T47D (cell line): ENCODE measurements at regions not wholly inside any gene's neighbourhood (a gene's known extent, or its start where the extent isn't known, plus 50 kb on each side); places are given as distances from the start of the nearest gene placed in this dataset.

Source experiments
- DNase-seq, 2 experiments: peaks; one replicate each; pipeline versions ENCODE4 v3.0.0 to v3.0.0-alpha.2; 2011 to 2012; ENCODE audit warnings: low read depth in 1 of 2, low spot score in 1 of 2
- JUND ChIP-seq: IDR thresholded peaks from 2 replicates; pipeline ENCODE4 v1.6.1; 2012; ENCODE audit warnings: low read depth
- in situ Hi-C: cut with HindIII; loops from 2 replicates; pipeline ENCODE4 v1.10.0; 2016; ENCODE audit warnings: low sequenced_read_pairs, low pct_unique_long_range_greater_than_20kb

DNA sequence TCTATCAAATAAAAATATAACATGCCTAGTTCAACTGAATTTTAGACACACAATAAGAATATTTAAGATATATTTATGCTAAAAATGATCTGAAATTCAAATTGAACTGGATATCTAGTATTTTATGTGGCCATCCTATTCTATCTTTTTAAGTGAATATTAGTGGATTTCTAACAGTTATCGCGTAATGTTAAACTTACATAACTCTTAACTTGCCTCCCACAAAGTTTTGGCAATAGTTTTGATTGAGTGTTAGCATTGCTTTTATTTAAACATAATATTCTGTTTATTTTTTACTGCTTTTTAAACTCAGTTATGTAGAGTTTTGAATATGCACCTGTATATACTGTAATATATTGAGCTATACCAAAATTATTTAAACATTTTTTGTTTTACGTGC, 1279.5 kb downstream of the OTOL1 start:
- in situ Hi-C loops: no loop called here
- DNase-seq: no peak
- no peak for TF ChIP-seq JUND

DNA sequence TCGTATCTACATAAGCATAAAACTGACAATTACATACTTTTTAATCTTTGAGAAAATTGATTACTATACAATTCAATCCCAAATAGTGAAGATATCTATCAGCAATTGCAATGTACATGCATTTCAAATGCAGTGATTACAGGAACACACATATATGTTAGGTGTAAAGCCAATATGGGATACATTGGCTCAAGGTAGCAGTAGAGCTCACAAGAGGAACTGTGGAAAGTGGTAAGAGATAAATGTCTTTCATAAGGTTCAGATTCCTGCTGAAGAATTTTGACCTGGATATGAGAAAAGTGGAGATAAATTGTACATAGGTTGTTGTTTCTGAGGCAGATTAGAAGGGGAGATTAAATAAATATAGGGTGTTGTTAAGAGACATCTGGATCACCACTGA, 1280.5 kb downstream of the OTOL1 start:
- DNase-seq: no peak
- TF ChIP-seq JUND: no peak
- in situ Hi-C loops: no loop called here

DNA sequence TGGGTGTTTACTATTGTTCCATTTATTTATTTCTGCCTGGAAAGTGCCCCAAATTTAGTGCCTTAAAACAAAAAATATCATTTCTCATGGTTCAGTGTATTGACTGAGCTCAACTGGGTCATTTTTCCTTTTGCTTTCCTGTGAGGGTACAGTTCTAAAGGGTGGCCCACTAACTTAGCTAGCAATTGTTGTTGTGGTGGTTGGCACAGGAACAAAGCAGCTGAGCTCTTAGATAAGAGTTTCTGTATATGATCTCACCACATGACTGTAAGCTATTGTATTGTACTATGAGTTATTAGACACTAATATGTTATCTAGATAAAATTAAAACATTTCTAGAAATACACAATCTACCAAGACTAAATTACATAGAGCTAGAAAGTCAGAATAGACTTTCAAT, 1283.7 kb downstream of the OTOL1 start:
- in situ Hi-C loops: no loop called here
- no peak for TF ChIP-seq JUND
- no peak for DNase-seq

DNA sequence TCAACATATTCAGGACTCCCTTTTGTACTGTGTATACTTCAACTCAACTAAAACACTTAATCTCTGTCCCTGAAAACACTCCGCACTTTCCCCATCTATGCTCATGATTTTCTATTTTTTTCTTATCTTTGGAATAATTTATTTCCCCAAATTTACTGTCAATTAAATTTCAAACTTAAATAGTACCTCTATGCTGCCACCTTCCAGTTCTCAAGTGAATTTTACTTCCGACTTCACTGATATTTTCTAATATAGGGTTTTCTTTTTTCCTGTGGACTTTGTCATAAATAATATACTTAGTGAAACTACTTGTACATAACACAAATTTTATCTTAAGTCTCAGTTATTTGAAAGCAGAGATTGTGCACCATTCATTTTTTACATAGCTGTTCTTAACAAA, 1303.3 kb downstream of the OTOL1 start:
- in situ Hi-C loops: no loop called here
- no peak for TF ChIP-seq JUND
- no peak for DNase-seq

DNA sequence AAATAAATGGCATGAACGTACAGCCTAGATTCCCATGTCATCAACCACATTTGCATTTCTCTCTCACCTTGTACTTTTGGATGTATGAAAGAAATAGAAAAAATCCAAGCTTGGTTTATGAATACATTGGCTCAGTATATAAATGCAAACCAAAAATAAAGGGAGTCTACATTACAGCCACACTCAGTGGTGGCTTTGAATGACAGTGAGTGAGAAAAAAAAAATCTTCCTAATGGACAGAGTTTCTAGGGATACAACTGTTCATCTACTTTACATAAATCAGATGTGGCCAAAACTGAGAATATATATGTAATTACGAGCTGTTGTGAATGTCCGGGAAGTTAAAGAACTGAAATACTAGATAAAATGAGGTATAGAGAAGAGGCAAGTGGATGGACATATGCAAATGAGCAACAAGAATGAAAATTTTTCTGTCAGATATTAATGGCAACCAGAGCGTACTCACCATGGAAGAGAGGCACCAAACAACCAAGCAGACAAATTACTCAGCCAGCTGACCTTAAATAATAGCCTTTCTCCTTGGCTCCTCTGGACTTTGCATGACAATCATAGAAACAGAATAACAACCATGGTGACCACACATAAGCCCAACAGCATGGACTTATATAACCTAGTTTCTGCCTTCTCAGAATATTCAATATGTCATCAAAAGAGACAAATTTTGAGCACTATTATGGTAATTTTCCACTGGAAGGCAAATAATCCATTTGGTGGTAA, 1305.8 kb downstream of the OTOL1 start:
- TF ChIP-seq JUND: no peak
- DNase-seq: no peak
- in situ Hi-C loops: no loop called here

DNA sequence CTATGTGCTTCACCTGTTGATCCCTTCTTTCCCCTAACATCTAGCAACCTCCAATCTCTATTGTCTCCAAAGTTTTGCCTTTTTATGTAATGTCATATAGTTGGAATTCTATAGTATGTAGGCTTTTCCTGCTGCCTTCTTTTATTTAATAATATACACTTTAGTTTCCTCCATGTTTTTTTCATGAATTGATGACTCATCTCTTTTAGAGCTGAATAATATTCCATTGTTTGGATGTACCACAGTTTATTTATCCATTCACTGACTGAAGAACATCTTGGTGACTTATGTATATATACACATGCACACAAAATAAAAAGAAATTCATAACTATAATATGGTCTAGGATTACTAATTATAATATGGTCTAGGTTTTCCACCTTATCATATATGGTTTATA, 1314.2 kb downstream of the OTOL1 start:
- no peak for DNase-seq
- in situ Hi-C loops: no loop called here
- TF ChIP-seq JUND: no peak

DNA sequence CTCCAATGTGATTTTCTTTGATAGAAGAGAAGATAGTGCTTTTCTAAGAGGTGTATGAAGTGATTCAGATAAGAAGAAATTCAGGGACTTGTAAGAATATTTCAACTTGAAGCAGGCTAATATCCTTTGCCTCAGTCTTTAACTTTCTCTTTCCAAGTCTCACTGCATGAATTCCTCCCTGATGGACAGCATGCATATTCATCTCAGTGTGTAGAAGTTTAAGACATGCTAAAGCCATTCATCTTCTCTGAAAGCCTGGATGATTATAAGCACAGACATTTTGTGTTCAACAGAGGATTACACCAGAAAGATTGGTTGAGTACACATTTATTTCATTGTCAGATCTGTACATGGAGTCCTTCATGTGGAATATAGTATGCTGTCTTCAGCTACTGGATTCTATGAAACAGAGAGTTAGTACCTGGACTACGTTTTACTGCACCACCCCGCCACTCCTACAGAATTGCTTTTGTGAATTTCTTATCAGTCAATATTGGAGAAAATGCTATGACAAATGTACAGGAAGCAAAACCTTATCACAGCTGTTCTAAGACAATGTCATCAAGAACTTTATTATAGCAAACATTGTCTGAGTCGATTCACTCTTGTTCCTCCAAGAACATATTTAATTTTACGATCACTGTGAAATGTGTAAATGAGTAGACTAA, 1346.1 kb downstream of the OTOL1 start:
- in situ Hi-C loops: no loop called here
- no peak for DNase-seq
- TF ChIP-seq JUND: no peak

DNA sequence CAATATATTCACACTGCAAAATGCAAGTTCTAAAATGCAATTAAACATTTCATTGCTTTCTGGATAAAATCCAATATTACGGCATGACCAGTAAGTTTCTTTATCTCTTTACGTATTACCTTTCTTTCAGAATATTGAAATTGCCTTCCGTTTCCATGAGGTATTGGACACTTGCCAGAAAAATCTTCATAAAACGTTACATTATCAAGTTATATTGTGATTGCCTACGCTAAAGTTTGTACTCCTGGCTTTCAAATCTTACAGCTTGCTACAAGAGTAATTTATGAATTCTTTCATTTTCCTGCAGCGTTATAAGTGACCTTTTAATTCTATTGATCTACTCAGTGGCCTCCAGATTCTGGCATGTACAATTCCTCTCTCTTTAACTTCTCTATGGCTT, 1349.3 kb downstream of the OTOL1 start:
- in situ Hi-C loops: no loop called here
- TF ChIP-seq JUND: no peak
- no peak for DNase-seq

DNA sequence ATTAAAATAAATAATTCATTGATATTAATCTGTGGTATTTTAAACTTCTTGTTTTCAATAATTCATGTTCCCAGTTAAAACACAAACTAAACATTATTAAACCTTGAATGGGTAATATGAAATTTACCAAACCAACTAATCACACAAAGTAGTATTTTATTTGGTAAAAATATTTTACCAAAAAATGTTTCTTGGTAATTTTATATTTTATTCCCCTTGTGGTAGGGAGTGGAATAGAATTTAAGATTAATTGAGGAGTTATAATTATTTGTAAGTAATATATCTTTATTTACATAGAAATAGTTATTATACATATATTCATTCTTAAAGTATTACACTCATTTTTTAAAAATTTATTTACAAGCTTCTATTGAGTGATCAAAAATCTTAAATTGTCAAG, 1350.9 kb downstream of the OTOL1 start:
- DNase-seq: no peak
- in situ Hi-C loops: no loop called here
- no peak for TF ChIP-seq JUND

DNA sequence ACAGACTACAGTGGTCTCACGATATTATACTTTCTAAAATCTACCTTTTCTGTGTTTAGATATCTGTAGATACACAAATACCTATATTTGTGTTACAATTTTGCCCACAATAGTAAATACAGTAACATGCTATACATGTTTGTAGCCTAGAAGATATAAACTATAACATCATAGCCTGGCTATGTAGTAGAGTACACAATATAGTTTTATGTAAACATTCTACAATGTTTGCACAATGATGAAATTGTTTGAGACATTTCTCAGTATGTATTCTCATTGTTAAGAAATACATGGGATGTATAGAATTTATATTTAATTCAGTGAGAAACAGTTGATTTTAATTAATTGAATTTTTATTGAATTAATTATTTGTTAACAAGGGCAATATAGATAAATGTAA, 1367.0 kb downstream of the OTOL1 start:
- TF ChIP-seq JUND: peak; percentile 76; the same call in 1 of the 2 replicates
- in situ Hi-C loops: no loop called here

DNA sequence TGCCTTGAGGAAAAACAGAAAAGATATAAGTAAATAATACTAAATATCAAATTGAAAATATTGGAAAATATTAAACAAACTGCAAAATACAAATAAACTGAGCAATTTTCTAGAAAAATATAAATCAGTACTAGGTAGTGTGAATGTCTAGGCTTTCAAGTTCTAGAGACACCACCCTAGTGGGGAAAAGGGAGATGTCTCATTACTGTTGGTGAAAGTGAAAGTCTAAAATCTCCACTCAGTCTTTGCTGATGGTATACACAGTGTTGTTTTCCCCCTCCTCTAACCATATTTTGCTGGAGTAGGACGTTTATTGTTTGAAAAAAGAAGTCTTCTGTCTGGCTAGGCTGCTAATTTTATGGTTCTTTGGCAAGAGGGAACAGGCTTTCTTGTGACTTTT, 1368.9 kb downstream of the OTOL1 start:
- peak in 1 of 2 experiments; percentile 40 for DNase-seq
- TF ChIP-seq JUND: no peak
- in situ Hi-C loops: no loop called here

More for the DNA sequence above, 1367.0 kb downstream of the OTOL1 start:
- peak in 1 of 2 experiments; percentile 74 for DNase-seq

DNA sequence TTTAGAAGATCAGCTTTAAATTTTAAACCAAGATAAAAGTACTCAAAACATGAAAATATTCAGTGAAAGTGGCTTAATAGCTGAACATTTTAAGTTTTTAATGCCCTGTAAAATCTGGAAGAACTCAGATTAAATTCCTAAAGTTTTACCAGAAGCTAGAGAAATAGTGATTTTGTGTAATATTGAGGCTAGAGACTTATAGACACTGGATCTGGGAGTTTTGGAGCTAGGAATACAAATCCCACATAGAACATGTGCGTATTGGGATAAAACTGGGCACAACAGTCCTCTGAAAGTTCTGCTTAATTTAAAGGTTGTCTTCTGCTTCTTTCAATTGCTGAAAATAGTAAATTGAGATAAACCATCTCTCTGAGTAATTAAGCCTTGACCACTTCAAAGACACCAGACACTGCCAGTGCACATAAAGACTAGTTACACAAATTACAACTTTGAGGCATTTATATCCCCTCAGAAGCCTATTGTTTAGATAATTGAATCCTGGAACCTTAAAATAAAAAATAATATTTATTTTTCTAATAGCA, 1382.5 kb downstream of the OTOL1 start:
- no peak for DNase-seq
- in situ Hi-C loops: no loop called here
- no peak for TF ChIP-seq JUND

DNA sequence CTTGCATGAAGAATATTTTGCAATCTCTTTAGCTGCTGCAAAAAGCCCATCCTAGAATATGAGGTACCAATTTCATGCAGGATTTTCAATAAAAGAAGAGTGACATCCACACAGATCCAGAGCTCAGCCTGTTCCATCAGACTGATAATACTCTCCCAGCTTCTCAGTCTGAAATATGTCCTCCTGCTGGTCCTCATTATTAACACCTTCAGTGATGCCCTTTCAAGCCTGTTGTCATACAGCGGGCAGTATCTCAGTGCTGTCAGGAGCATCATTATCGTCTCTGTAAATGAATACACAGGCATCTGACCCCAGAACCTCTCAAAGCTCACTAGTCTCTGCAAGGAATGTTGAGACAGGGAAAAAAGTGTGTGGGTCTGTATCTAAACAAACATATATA, 1387.8 kb downstream of the OTOL1 start:
- no peak for TF ChIP-seq JUND
- DNase-seq: no peak
- in situ Hi-C loops: no loop called here
